GM20000 (cell line): ENCODE measurements at regions not wholly inside any gene's neighbourhood (a gene's known extent, or its start where the extent isn't known, plus 50 kb on each side); places are given as distances from the start of the nearest gene placed in this dataset.

ENCODE experiments used
- DNase-seq: peaks from one replicate; pipeline ENCODE4 v3.0.0; 2012; ENCODE audit warnings: low spot score
- TF ChIP-seq, protein P1 (sequence below): IDR thresholded peaks from 2 replicates; pipeline ENCODE4 v1.5.1; 2012; ENCODE audit warnings: mild to moderate bottlenecking, control low read depth; ENCODE audit errors: extremely low read depth, missing control alignments

DNA sequence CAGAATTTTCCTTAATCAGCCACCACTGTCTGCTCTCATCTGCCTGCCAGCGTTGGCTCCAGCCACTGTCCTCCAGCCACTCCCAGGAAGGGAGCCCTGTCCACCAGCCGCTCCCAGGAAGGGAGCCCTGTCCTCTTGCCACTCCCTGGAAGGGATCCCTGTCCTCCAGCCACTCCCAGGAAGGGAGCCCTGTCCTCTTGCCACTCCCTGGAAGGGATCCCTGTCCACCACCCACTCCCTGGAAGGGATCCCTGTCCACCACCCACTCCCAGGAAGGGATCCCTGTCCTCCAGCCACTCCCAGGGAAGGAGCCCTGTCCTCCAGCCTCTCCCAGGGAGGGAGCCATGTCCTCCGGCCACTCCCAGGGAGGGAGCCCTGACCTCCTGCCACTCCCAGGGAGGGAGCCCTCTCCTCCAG, 726.5 kb downstream of the PTPRU start:
- DNase-seq, result no peak
- TF ChIP-seq, protein P1, sequence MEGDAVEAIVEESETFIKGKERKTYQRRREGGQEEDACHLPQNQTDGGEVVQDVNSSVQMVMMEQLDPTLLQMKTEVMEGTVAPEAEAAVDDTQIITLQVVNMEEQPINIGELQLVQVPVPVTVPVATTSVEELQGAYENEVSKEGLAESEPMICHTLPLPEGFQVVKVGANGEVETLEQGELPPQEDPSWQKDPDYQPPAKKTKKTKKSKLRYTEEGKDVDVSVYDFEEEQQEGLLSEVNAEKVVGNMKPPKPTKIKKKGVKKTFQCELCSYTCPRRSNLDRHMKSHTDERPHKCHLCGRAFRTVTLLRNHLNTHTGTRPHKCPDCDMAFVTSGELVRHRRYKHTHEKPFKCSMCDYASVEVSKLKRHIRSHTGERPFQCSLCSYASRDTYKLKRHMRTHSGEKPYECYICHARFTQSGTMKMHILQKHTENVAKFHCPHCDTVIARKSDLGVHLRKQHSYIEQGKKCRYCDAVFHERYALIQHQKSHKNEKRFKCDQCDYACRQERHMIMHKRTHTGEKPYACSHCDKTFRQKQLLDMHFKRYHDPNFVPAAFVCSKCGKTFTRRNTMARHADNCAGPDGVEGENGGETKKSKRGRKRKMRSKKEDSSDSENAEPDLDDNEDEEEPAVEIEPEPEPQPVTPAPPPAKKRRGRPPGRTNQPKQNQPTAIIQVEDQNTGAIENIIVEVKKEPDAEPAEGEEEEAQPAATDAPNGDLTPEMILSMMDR, result no peak

DNA sequence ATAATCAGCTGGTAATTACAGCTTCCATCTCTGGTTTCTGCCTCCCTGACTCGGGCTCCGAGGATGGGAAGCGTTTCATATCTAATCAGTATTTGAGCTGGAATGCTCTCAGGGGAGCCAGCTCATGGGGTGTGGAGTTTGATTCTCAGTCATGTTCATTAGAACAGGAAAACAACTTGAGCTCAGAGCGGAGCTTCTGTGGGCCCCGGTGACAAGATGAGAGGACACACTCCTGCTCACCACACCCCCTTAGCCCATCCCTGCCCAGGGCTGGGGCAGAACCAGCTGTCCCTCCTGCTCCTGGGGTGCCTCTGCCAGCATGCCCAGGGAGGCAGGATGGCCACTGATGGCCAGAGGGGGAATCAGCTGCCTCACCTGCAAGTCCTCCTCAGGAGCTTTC, 726.0 kb downstream of the PTPRU start:
- TF ChIP-seq, protein P1, result no peak
- DNase-seq, result no peak

DNA sequence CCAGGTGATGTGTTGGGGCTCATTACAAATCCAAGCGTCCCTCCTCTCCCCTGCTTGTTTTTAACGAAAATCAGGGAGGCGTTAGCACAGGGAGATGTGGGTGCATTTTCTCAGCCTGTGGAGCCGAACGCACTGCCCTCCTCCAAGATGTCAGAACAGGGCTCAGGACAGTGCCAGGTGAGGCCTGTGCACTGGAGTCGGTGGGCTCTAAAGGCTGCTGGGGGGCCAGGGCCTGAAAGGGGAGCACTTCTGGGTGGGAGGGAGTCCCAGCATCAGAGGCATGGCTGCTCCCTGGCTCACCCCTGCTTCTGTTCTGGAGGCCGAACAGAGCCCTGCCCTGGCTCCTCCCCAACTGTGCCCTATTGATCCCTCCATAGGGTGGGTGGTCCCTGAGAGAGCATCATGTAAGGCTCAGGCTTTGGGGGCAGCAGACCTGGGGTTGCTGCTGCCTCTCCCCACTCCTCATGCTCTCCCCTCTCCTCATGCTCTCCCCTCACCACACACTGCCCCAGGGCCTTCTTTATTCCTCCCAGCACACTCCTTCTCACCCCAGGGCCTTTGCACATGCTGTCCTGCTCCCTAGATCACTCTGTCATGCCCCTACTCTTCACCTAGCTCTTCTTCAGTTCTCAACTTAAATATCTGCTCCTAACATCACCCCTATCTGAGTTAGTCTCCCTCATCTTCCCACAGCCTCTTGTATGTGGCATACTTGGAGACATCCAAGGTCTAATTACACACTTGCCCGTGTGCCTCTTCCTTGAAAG, 725.2 kb downstream of the PTPRU start:
- DNase-seq, result no peak
- TF ChIP-seq, protein P1, result no peak

DNA sequence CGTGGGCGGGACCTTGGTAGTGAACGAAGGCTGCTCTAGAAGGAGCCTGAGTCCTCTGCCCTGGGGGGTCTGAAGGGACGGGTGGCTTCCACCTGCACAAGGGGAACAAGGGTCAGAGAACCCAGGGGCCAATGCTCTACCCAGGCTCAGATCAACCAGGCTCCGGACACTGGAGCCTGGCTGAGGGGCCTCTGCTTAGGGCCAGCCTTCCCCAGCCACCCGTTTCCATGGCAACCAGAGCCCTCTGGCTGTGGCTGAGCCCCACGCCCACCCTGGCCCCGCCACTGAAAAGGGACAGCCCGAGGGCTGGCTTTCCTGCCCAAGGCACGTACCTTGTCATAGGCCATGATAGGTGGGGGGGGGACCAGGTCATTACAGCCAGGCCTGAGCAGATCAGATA, 724.6 kb downstream of the PTPRU start:
- TF ChIP-seq, protein P1, result no peak
- no peak for DNase-seq

DNA sequence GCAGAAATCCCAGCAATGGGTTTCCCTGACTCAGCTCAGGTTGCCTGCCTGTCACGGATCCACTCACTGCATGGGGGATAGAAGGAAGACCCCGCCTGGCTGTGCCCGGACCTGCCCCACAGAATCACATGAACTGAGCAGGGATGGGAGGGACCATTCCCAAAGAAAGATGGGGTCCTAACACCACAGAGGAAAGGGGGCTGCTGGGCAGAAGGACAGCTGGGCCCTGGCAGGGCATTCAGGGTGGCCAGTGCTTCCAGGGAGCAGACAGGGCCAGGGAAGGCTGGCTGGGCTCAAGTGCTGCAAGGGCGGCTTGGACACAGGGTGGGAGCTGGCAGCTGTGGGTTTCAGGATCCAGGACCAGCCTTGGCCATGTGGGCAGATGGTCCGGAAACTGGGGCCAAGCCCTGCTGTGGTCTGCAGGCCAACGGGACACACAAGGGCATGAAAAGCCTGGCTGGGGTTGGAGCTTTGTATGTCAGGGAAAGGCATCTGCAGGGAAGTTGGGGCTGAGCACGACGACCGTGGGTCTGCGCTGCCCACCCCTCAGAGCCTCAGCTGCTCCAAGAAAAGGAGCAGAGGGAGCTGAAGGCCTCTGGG, 723.9 kb downstream of the PTPRU start:
- TF ChIP-seq, protein P1, result no peak

DNA sequence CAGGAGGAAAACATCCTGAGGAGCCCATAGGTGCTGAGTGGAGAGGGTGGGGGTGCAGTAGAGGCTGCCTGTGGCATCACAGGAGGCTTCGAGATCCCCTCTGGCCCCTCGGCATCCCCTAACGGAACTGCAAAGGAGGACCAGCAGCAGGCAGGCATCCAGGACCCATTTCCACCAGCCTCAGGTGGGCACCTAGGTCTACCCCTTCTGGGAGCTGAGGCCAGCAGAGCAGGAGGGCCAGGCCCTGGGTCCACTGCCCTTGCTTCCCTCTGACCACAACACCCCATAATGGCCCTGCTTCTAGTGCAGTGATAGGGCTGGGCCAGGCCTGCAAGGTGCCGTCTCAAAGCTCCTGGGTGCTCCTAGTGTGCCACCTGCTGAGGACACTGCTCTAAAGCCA, 723.0 kb downstream of the PTPRU start:
- TF ChIP-seq, protein P1, result no peak
- DNase-seq, result no peak

More for the DNA sequence above, 723.9 kb downstream of the PTPRU start:
- no peak for DNase-seq

DNA sequence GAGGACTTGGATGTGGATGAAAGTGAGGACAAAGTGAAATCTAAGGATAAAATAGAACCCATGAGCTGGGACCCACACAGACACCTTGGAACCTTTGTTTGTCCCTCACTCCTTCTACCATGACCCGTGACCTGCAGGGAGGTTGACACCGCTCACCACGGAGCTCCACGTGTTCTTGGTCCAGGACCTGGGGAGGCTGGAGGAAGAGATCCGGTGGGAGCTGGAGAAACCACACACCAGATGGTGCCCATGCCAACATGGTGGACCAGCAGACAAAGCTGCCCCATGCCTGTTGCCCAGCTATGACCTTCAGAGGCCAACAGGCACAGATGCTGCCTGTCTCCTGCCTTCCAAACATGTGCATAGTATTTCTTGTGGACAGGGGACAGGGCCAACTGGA, 721.9 kb downstream of the PTPRU start:
- TF ChIP-seq, protein P1, result no peak

More for the DNA sequence above, 721.9 kb downstream of the PTPRU start:
- no peak for DNase-seq
